ENCODE measurements at regions not wholly inside any gene's neighbourhood (a gene's known extent, or its start where the extent isn't known, plus 50 kb on each side); places are given as distances from the start of the nearest gene placed in this dataset.

- H3K9me3 ChIP-seq (replicated peaks in 1 of 2; ENCODE audit: control insufficient read depth in 2 of 2, insufficient read depth in 1 of 2, low read depth in 1 of 2, low read length in 2 of 2) = peaks cover 0 to 4% of the 10 kb centered on the region in 2 donors
- H3K14ac ChIP-seq (ENCODE audit: low read length) = no peak overlapping the region
- H2BK120ac ChIP-seq (ENCODE audit: low read depth, low read length) = no peak overlapping the region
- H4K8ac ChIP-seq (ENCODE audit: low read depth, low read length) = no peak overlapping the region
- H3K36me3 ChIP-seq (replicated peaks in 1 of 2; ENCODE audit: control insufficient read depth in 2 of 2, insufficient read depth in 2 of 2, low read length in 2 of 2) = no peaks in the 10 kb centered on the region
- H3K4me3 ChIP-seq (ENCODE audit: low read length in 2 of 2) = no peak overlapping the region
- H2BK5ac ChIP-seq (ENCODE audit: low read length) = no peak overlapping the region
- no peak overlapping the region for H3K4ac ChIP-seq (ENCODE audit: low read length)
- no peak overlapping the region for H3K18ac ChIP-seq (ENCODE audit: low read length)
- H3K4me1 ChIP-seq (ENCODE audit: control insufficient read depth in 2 of 2, insufficient read depth in 1 of 2, low read depth in 1 of 2, low read length in 2 of 2) = no peaks in the 10 kb centered on the region
- no peak overlapping the region for H3K23ac ChIP-seq (ENCODE audit: low read depth, low read length, poor library complexity)
- no peak overlapping the region for H2BK15ac ChIP-seq (ENCODE audit: low read length)
- no CpG with 5 or more reads among the region's 4 CpGs for WGBS, 2 donors (ENCODE audit: extremely low coverage in 2 of 2, insufficient read length in 2 of 2, insufficient replicate concordance in 1 of 2)
- no peak overlapping the region for H3K4me2 ChIP-seq (ENCODE audit: insufficient read depth, low read length, poor library complexity, severe bottlenecking)
- H3K27me3 ChIP-seq (ENCODE audit: control insufficient read depth in 3 of 3, insufficient read depth in 3 of 3, low read depth in 1 of 3, low read length in 3 of 3) = no peaks in the 10 kb centered on the region
- DNase-seq (ENCODE audit: low spot score) = no peak
- no peak overlapping the region for H2BK12ac ChIP-seq (ENCODE audit: low read length)
- H3K9ac ChIP-seq (ENCODE audit: low read depth, low read length, poor library complexity) = no peak overlapping the region
- no peaks in the 10 kb centered on the region for H3K79me1 ChIP-seq (ENCODE audit: low read depth, low read length)
- no peak overlapping the region for H4K91ac ChIP-seq (ENCODE audit: low read depth, low read length, poor library complexity)
- H2AFZ ChIP-seq (ENCODE audit: low read length) = no peak overlapping the region
- H2AK5ac ChIP-seq (ENCODE audit: low read depth, low read length) = no peak overlapping the region
- H3K27ac ChIP-seq (replicated peaks; ENCODE audit: low read length) = no peak overlapping the region
Measured at GRCh38 chr2:221074238-221074637, 497.9 kb downstream of the EPHA4 start.

DNA sequence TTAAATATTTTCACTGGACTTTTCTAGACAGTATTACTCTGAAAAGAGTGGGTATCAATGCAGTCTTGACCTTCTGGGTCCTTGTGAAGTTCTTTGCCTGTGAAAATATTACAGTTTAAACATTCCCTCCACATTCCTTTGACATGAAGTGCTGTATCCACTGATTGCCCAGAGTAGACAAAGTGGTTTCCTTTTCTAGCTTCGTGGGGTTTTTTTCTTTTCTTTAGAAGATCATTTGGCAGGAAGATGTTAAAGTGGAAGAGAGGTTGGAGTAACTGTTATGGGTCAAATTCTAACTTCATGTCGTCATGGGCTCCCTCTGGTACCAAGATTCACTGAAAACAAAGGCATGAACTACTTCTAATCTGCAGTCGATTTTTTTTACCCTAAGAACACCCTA, 496.9 kb downstream of the EPHA4 start:
- Histone ChIP-seq H3K4me3 (ENCODE audit: low read length in 2 of 2) (no peak overlapping the region), H2BK12ac (ENCODE audit: low read length) (no peak overlapping the region), H3K27me3 (ENCODE audit: control insufficient read depth in 3 of 3, insufficient read depth in 3 of 3, low read depth in 1 of 3, low read length in 3 of 3) (no peaks in the 10 kb centered on the region), H3K14ac (ENCODE audit: low read length) (no peak overlapping the region), H3K9ac (ENCODE audit: low read depth, low read length, poor library complexity) (no peak overlapping the region), H2BK5ac (ENCODE audit: low read length) (no peak overlapping the region), H3K79me1 (ENCODE audit: low read depth, low read length) (no peaks in the 10 kb centered on the region), H3K4me1 (ENCODE audit: control insufficient read depth in 2 of 2, insufficient read depth in 1 of 2, low read depth in 1 of 2, low read length in 2 of 2) (no peaks in the 10 kb centered on the region), H3K4me2 (ENCODE audit: insufficient read depth, low read length, poor library complexity, severe bottlenecking) (no peak overlapping the region), H3K4ac (ENCODE audit: low read length) (no peak overlapping the region), H3K23ac (ENCODE audit: low read depth, low read length, poor library complexity) (no peak overlapping the region), H2BK15ac (ENCODE audit: low read length) (no peak overlapping the region), H2AK5ac (ENCODE audit: low read depth, low read length) (no peak overlapping the region), H2AFZ (ENCODE audit: low read length) (no peak overlapping the region), H4K91ac (ENCODE audit: low read depth, low read length, poor library complexity) (no peak overlapping the region), H3K36me3 (replicated peaks in 1 of 2; ENCODE audit: control insufficient read depth in 2 of 2, insufficient read depth in 2 of 2, low read length in 2 of 2) (no peaks in the 10 kb centered on the region), H3K9me3 (replicated peaks in 1 of 2; ENCODE audit: control insufficient read depth in 2 of 2, insufficient read depth in 1 of 2, low read depth in 1 of 2, low read length in 2 of 2) (peaks cover 0 to 4% of the 10 kb centered on the region in 2 donors), H3K27ac (replicated peaks; ENCODE audit: low read length) (no peak overlapping the region), H3K18ac (ENCODE audit: low read length) (no peak overlapping the region), H2BK120ac (ENCODE audit: low read depth, low read length) (no peak overlapping the region), H4K8ac (ENCODE audit: low read depth, low read length) (no peak overlapping the region)
- WGBS, 2 donors (ENCODE audit: extremely low coverage in 2 of 2, insufficient read length in 2 of 2, insufficient replicate concordance in 1 of 2) = no CpG with 5 or more reads among the region's 3 CpGs
- DNase-seq (ENCODE audit: low spot score) = no peak

GRCh38 chr2:221077251-221077650, 494.9 kb downstream of the EPHA4 start:
- no peaks in the 10 kb centered on the region for H3K79me1 ChIP-seq (ENCODE audit: low read depth, low read length)
- H3K9ac ChIP-seq (ENCODE audit: low read depth, low read length, poor library complexity) = no peak overlapping the region
- H4K91ac ChIP-seq (ENCODE audit: low read depth, low read length, poor library complexity) = no peak overlapping the region
- H4K8ac ChIP-seq (ENCODE audit: low read depth, low read length) = no peak overlapping the region
- H3K9me3 ChIP-seq (replicated peaks in 1 of 2; ENCODE audit: control insufficient read depth in 2 of 2, insufficient read depth in 1 of 2, low read depth in 1 of 2, low read length in 2 of 2) = peaks cover 0 to 1% of the 10 kb centered on the region in 2 donors
- no peaks in the 10 kb centered on the region for H3K27me3 ChIP-seq (ENCODE audit: control insufficient read depth in 3 of 3, insufficient read depth in 3 of 3, low read depth in 1 of 3, low read length in 3 of 3)
- no peak overlapping the region for H2AFZ ChIP-seq (ENCODE audit: low read length)
- no peak overlapping the region for H2BK120ac ChIP-seq (ENCODE audit: low read depth, low read length)
- H2BK15ac ChIP-seq (ENCODE audit: low read length) = no peak overlapping the region
- no peak for DNase-seq (ENCODE audit: low spot score)
- no peaks in the 10 kb centered on the region for H3K4me1 ChIP-seq (ENCODE audit: control insufficient read depth in 2 of 2, insufficient read depth in 1 of 2, low read depth in 1 of 2, low read length in 2 of 2)
- H3K36me3 ChIP-seq (replicated peaks in 1 of 2; ENCODE audit: control insufficient read depth in 2 of 2, insufficient read depth in 2 of 2, low read length in 2 of 2) = no peaks in the 10 kb centered on the region
- no CpG with 5 or more reads among the region's 3 CpGs for WGBS, 2 donors (ENCODE audit: extremely low coverage in 2 of 2, insufficient read length in 2 of 2, insufficient replicate concordance in 1 of 2)
- no peak overlapping the region for H3K18ac ChIP-seq (ENCODE audit: low read length)
- H3K27ac ChIP-seq (replicated peaks; ENCODE audit: low read length) = no peak overlapping the region
- no peak overlapping the region for H2BK5ac ChIP-seq (ENCODE audit: low read length)
- no peak overlapping the region for H3K4me3 ChIP-seq (ENCODE audit: low read length in 2 of 2)
- H3K4me2 ChIP-seq (ENCODE audit: insufficient read depth, low read length, poor library complexity, severe bottlenecking) = no peak overlapping the region
- H3K23ac ChIP-seq (ENCODE audit: low read depth, low read length, poor library complexity) = no peak overlapping the region
- H2AK5ac ChIP-seq (ENCODE audit: low read depth, low read length) = no peak overlapping the region
- no peak overlapping the region for H3K14ac ChIP-seq (ENCODE audit: low read length)
- no peak overlapping the region for H3K4ac ChIP-seq (ENCODE audit: low read length)
- no peak overlapping the region for H2BK12ac ChIP-seq (ENCODE audit: low read length)

- no peak overlapping the region for H2AK5ac ChIP-seq (ENCODE audit: low read depth, low read length)
- H2BK12ac ChIP-seq (ENCODE audit: low read length) = no peak overlapping the region
- H3K4me1 ChIP-seq (ENCODE audit: control insufficient read depth in 2 of 2, insufficient read depth in 1 of 2, low read depth in 1 of 2, low read length in 2 of 2) = no peaks in the 10 kb centered on the region
- H4K8ac ChIP-seq (ENCODE audit: low read depth, low read length) = no peak overlapping the region
- H3K18ac ChIP-seq (ENCODE audit: low read length) = no peak overlapping the region
- H2AFZ ChIP-seq (ENCODE audit: low read length) = no peak overlapping the region
- H2BK15ac ChIP-seq (ENCODE audit: low read length) = no peak overlapping the region
- H3K9ac ChIP-seq (ENCODE audit: low read depth, low read length, poor library complexity) = no peak overlapping the region
- H3K79me1 ChIP-seq (ENCODE audit: low read depth, low read length) = no peaks in the 10 kb centered on the region
- no peak overlapping the region for H4K91ac ChIP-seq (ENCODE audit: low read depth, low read length, poor library complexity)
- no peak for DNase-seq (ENCODE audit: low spot score)
- H3K36me3 ChIP-seq (replicated peaks in 1 of 2; ENCODE audit: control insufficient read depth in 2 of 2, insufficient read depth in 2 of 2, low read length in 2 of 2) = no peaks in the 10 kb centered on the region
- H3K27ac ChIP-seq (replicated peaks; ENCODE audit: low read length) = no peak overlapping the region
- H3K14ac ChIP-seq (ENCODE audit: low read length) = no peak overlapping the region
- no peak overlapping the region for H3K4me2 ChIP-seq (ENCODE audit: insufficient read depth, low read length, poor library complexity, severe bottlenecking)
- no peak overlapping the region for H3K4ac ChIP-seq (ENCODE audit: low read length)
- H2BK120ac ChIP-seq (ENCODE audit: low read depth, low read length) = no peak overlapping the region
- H3K27me3 ChIP-seq (ENCODE audit: control insufficient read depth in 3 of 3, insufficient read depth in 3 of 3, low read depth in 1 of 3, low read length in 3 of 3) = no peaks in the 10 kb centered on the region
- H2BK5ac ChIP-seq (ENCODE audit: low read length) = no peak overlapping the region
- H3K9me3 ChIP-seq (replicated peaks in 1 of 2; ENCODE audit: control insufficient read depth in 2 of 2, insufficient read depth in 1 of 2, low read depth in 1 of 2, low read length in 2 of 2) = peaks cover 0 to 1% of the 10 kb centered on the region in 2 donors
- no CpG with 5 or more reads among the region's 3 CpGs for WGBS, 2 donors (ENCODE audit: extremely low coverage in 2 of 2, insufficient read length in 2 of 2, insufficient replicate concordance in 1 of 2)
- no peak overlapping the region for H3K4me3 ChIP-seq (ENCODE audit: low read length in 2 of 2)
- H3K23ac ChIP-seq (ENCODE audit: low read depth, low read length, poor library complexity) = no peak overlapping the region
Measured at GRCh38 chr2:221077799-221078198, 494.3 kb downstream of the EPHA4 start.

Data from neuronal stem cell (in vitro differentiated cells).